NOMO-1 treated with dmso at 0.1 percent for 144 hours (cell line): ENCODE measurements at regions not wholly inside any gene's neighbourhood (a gene's known extent, or its start where the extent isn't known, plus 50 kb on each side); places are given as distances from the start of the nearest gene placed in this dataset.
A peak's percentile ranks its signal among the peaks of the same experiment; 100 is the strongest.

ENCODE experiments used
- DNase-seq: peaks from one replicate; lab custom pipeline; 2025; ENCODE audit not compliant: unreplicated experiment; lab: John Stamatoyannopoulos, UW

DNA sequence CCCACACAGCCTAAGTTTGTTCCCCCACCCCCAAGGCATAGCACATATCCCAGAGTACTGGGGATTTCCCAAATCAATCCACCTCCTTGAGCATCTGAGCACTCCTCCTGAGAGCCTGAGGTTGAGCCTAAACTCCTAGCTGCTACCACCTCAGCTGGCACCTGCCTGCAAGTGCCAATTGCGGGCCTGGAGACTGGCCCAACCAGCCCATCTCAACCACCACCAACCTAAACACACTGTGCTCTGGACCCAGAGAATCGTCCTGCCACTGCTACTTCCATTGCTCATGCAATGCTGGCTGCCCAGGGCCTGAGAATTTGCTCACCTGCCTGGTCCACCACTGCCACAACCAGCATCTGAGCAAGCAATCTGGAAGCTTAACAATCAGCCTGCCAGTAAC lies 177.1 kb downstream of the FGF13 start:
- DNase-seq, result no peak

DNA sequence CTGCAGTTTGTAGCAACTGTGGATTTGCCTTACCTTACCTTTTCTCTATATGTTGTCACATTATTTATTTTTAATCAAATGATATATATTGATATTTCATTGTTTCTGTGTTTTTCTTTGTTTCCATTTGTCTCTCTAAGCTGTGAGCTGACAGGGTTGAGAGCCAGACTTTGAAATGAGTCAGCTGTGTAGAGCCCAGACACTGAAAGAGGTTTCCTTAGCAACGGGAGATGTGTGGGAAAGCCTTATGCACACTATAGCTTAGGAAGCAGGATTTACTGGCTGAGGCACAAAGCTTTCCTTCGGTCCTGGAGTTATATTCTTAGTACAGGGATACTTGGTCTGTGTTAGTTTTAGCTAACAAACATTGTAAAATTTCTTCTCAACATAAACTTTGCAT lies 192.2 kb downstream of the FGF13 start:
- DNase-seq, result no peak

DNA sequence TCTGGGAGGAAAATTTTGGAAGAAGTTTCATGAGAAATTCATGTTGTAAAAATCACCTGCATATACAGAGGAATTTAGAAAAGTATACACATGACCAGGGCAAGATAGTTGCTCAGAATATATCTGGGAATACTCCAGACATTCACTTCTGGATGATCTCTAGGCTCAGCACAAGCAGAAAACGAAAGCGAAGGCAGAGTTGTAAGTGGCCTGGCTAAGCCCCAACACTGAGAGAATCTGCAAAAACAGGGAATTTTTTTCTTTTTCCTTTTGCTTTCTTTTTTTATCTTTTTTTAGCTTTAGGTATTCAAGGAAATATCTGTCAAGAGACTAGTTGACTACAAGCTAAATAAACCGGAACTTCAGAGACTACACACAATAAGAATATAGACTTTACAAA lies 207.2 kb downstream of the FGF13 start:
- DNase-seq, result no peak

GRCh38 chrX:138492371-138492770 lies 219.1 kb downstream of the FGF13 start:
- DNase-seq, result peak; percentile 0

- no peak for DNase-seq
Observed at GRCh38 chrX:138487866-138488265, 223.7 kb downstream of the FGF13 start.

DNA sequence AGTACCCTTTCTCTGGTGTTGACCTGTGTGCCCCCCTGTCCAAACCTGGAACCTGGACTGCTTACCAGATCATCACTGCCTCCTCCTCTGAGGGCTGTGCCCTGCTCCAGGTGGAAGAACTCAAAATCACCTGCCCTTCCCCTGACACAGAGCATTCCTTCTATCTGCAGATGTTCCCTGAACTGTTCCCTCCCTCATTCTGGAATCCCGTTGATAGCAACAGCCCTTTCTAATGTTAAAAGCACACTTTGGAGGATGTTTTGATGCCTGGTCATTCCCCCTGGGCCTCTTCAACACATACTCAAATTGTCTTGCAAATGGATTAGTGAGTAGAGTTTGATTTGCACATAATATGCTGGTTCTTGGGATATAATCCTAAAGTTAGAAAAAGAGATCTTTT lies 225.8 kb downstream of the FGF13 start:
- DNase-seq, result no peak

- no peak for DNase-seq
Observed at GRCh38 chrX:138485224-138485623, 226.3 kb downstream of the FGF13 start.

- DNase-seq, result no peak
Observed at GRCh38 chrX:138484451-138484850, 227.1 kb downstream of the FGF13 start.

GRCh38 chrX:138481649-138482048 lies 229.9 kb downstream of the FGF13 start:
- no peak for DNase-seq

- no peak for DNase-seq
Observed at GRCh38 chrX:138463476-138463875, 248.0 kb downstream of the FGF13 start.
